CD14-positive monocyte (primary cell): ENCODE measurements at regions not wholly inside any gene's neighbourhood (a gene's known extent, or its start where the extent isn't known, plus 50 kb on each side); places are given as distances from the start of the nearest gene placed in this dataset.

Experiments
- DNase-seq, 3 donors: peaks; one replicate each; pipeline ENCODE4 v3.0.0-alpha.2; 2011 to 2022
- H2AFZ ChIP-seq: 2 replicates; pipeline ENCODE4 v1.6.0; 2012; ENCODE audit warnings: mild to moderate bottlenecking, low read depth, low read length, inconsistent platforms; ENCODE audit not compliant: insufficient read depth, poor library complexity, severe bottlenecking
- H3K27ac ChIP-seq, 2 donors: 1 replicate in 1 of 2; 2 replicates in 1 of 2; pipeline ENCODE4 v1.5.1; 2012 to 2013; ENCODE audit warnings: low read length in 2 of 2, control low read depth in 1 of 2, inconsistent platforms in 1 of 2, low read depth in 1 of 2, mild to moderate bottlenecking in 1 of 2
- H3K27me3 ChIP-seq, 2 donors: one replicate each; pipeline versions ENCODE4 v1.6.0 to v1.6.1; 2011 to 2013; ENCODE audit warnings: low read length in 2 of 2; ENCODE audit not compliant: control insufficient read depth in 2 of 2, insufficient read depth in 2 of 2
- H3K36me3 ChIP-seq, 2 donors: replicated peaks in 1 of 2; 1 replicate in 1 of 2; 2 replicates in 1 of 2; pipeline versions ENCODE4 v1.5.1 to v1.6.1; 2012 to 2013; ENCODE audit warnings: low read length in 2 of 2, control low read depth in 1 of 2, inconsistent platforms in 1 of 2, mild to moderate bottlenecking in 1 of 2; ENCODE audit not compliant: insufficient read depth in 2 of 2, control insufficient read depth in 1 of 2
- H3K4me1 ChIP-seq, 2 donors: 1 replicate in 1 of 2; 2 replicates in 1 of 2; pipeline versions ENCODE4 v1.5.1 to v1.6.1; 2012 to 2013; ENCODE audit warnings: low read length in 2 of 2, control low read depth in 1 of 2, inconsistent platforms in 1 of 2, mild to moderate bottlenecking in 1 of 2, moderate library complexity in 1 of 2; ENCODE audit not compliant: insufficient read depth in 2 of 2, control insufficient read depth in 1 of 2
- H3K4me2 ChIP-seq: replicated peaks from 2 replicates; pipeline ENCODE3; 2012; ENCODE audit warnings: low read length, moderate library complexity, mild to moderate bottlenecking; ENCODE audit not compliant: poor library complexity, severe bottlenecking; ENCODE audit errors: extremely low read depth
- H3K4me3 ChIP-seq, 3 experiments: fragments of 200-600 bp in 1 of 3; sonication (generic) in 1 of 3; replicated peaks in 1 of 3; 1 replicate in 2 of 3; 2 replicates in 1 of 3; pipeline ENCODE4 v1.5.1; 2011 to 2013; ENCODE audit warnings: low read length in 3 of 3, mild to moderate bottlenecking in 3 of 3, control low read depth in 2 of 3, low read depth in 2 of 3, inconsistent platforms in 1 of 3, moderate library complexity in 1 of 3
- H3K79me2 ChIP-seq: 2 replicates; pipeline ENCODE4 v1.6.0; 2012; ENCODE audit warnings: mild to moderate bottlenecking, control low read depth, inconsistent platforms, low read length, moderate library complexity; ENCODE audit not compliant: insufficient read depth
- H3K9ac ChIP-seq: 2 replicates; pipeline ENCODE4 v1.6.0; 2017; ENCODE audit warnings: low read length, mild to moderate bottlenecking; ENCODE audit not compliant: insufficient read depth, poor library complexity, severe bottlenecking
- H3K9me3 ChIP-seq, 2 donors: replicated peaks in 1 of 2; 1 replicate in 1 of 2; 2 replicates in 1 of 2; pipeline versions ENCODE4 v1.5.1 to v1.6.1; 2012 to 2013; ENCODE audit warnings: low read length in 2 of 2, control low read depth in 1 of 2; ENCODE audit not compliant: control insufficient read depth in 1 of 2, insufficient read depth in 1 of 2
- H4K20me1 ChIP-seq: 2 replicates; pipeline ENCODE4 v1.6.0; 2012; ENCODE audit warnings: mild to moderate bottlenecking, low read length, control low read depth, moderate library complexity; ENCODE audit not compliant: insufficient read depth
- H3K27ac Mint-ChIP-seq, 7 donors: one replicate each; pipeline ENCODE4 v1.8.0; 2020; ENCODE audit warnings: mild to moderate bottlenecking in 7 of 7, mixed read lengths in 7 of 7, moderate library complexity in 6 of 7, inconsistent platforms in 2 of 7
- H3K27me3 Mint-ChIP-seq, 3 donors: one replicate each; pipeline ENCODE4 v1.8.0; 2021 to 2022; ENCODE audit warnings: low read depth in 3 of 3, mild to moderate bottlenecking in 3 of 3, mixed read lengths in 3 of 3, moderate library complexity in 3 of 3, inconsistent platforms in 1 of 3
- H3K36me3 Mint-ChIP-seq, 2 donors: one replicate each; pipeline ENCODE4 v1.8.0; 2020; ENCODE audit warnings: mixed read lengths in 2 of 2, inconsistent platforms in 1 of 2, mild to moderate bottlenecking in 1 of 2
- H3K4me1 Mint-ChIP-seq: one replicate; pipeline ENCODE4 v1.8.0; 2020; ENCODE audit warnings: mild to moderate bottlenecking, mixed read lengths
- H3K4me3 Mint-ChIP-seq, 2 donors: one replicate each; pipeline ENCODE4 v1.8.0; 2020; ENCODE audit warnings: mild to moderate bottlenecking in 2 of 2, mixed read lengths in 2 of 2, moderate library complexity in 1 of 2
- H3K9me3 Mint-ChIP-seq, 7 donors: one replicate each; pipeline ENCODE4 v1.8.0; 2020 to 2022; ENCODE audit warnings: mixed read lengths in 7 of 7, mild to moderate bottlenecking in 6 of 7, moderate library complexity in 6 of 7, inconsistent platforms in 2 of 7
- CTCF ChIP-seq: fragments of 200-600 bp; IDR thresholded peaks from one replicate; pipeline ENCODE4 v1.8.0; 2022; ENCODE audit warnings: antibody characterized with exemption, mild to moderate bottlenecking
- WGBS: methylation state at CpG from one replicate; pipeline ENCODE4 v1.1.5; 2013; ENCODE audit warnings: missing lambda C conversion rate; ENCODE audit not compliant: insufficient coverage; 5-methylcytosine and 5-hydroxymethylcytosine counted together
- intact Hi-C, 2 donors: fragments of 100-400 bp; cut with micrococcal nuclease; formaldehyde crosslinking; loops; one replicate each; pipeline versions ENCODE4 v1.15.0 to v1.15.1; 2023

GRCh38 chr16:75801307-75801706 lies 75.0 kb upstream of the CPHXL start:
- no CpG with 5 or more reads among the region's 3 CpGs for WGBS
- no peaks in the 10 kb centered on the region for H3K9me3 Mint-ChIP-seq
- Histone ChIP-seq H3K9ac (no peak overlapping the region), H3K4me3 (no peak overlapping the region), H3K4me1 (no peaks in the 10 kb centered on the region), H3K36me3 (no peaks in the 10 kb centered on the region), H3K79me2 (no peaks in the 10 kb centered on the region), H3K9me3 (no peaks in the 10 kb centered on the region), H3K27ac (no peak overlapping the region), H2AFZ (no peak overlapping the region), H3K4me2 (no peak overlapping the region), H3K27me3 (no peaks in the 10 kb centered on the region), H4K20me1 (no peaks in the 10 kb centered on the region)
- H3K27me3 Mint-ChIP-seq: peaks cover 0 to 9% (median 7%) of the 10 kb centered on the region in 3 donors
- H3K36me3 Mint-ChIP-seq: no peaks in the 10 kb centered on the region
- intact Hi-C loops: no loop called here
- H3K27ac Mint-ChIP-seq: no peak overlapping the region
- no peaks in the 10 kb centered on the region for H3K4me1 Mint-ChIP-seq
- no peak overlapping the region for H3K4me3 Mint-ChIP-seq
- DNase-seq: no peak
- no peak for TF ChIP-seq CTCF

GRCh38 chr16:75803753-75804152 lies 77.5 kb upstream of the CPHXL start:
- no peak overlapping the region for H3K4me2 ChIP-seq
- H3K27me3 ChIP-seq: no peaks in the 10 kb centered on the region
- no peak overlapping the region for H2AFZ ChIP-seq
- Mint-ChIP-seq H3K9me3 (no peaks in the 10 kb centered on the region), H3K27me3 (peaks cover 0 to 7% (median 6%) of the 10 kb centered on the region in 3 donors), H3K4me1 (no peaks in the 10 kb centered on the region), H3K36me3 (no peaks in the 10 kb centered on the region), H3K4me3 (no peak overlapping the region), H3K27ac (no peak overlapping the region)
- H3K36me3 ChIP-seq: no peaks in the 10 kb centered on the region
- H3K4me1 ChIP-seq: no peaks in the 10 kb centered on the region
- no peaks in the 10 kb centered on the region for H4K20me1 ChIP-seq
- no peaks in the 10 kb centered on the region for H3K79me2 ChIP-seq
- intact Hi-C loops: no loop called here
- DNase-seq: no peak
- WGBS: no CpG with 5 or more reads among the region's 1 CpG
- no peak overlapping the region for H3K9ac ChIP-seq
- H3K27ac ChIP-seq: no peak overlapping the region
- H3K9me3 ChIP-seq: no peaks in the 10 kb centered on the region
- no peak for TF ChIP-seq CTCF
- H3K4me3 ChIP-seq: no peak overlapping the region
